ENCODE measurements at regions not wholly inside any gene's neighbourhood (a gene's known extent, or its start where the extent isn't known, plus 50 kb on each side); places are given as distances from the start of the nearest gene placed in this dataset.

GRCh38 chr22:22033803-22034468 is 51.3 kb upstream of the TOP3B start:
- WGBS, 2 donors, result 86 to 87% methylated on average over 5 of the region's 5 CpGs
- no peak for TF ChIP-seq CTCF (IDR thresholded peaks at IDR 0.05)
- TF ChIP-seq POLR2A (IDR thresholded peaks at IDR 0.05), result no peak
- intact Hi-C loops (cut with DNase I; ENCODE audit: low total_unique reads), result no loop called here
- no peak overlapping the region for H3K4me3 ChIP-seq (ENCODE audit: low read depth, poor library complexity, severe bottlenecking)
- no peak for DNase-seq (ENCODE audit: low spot score in 2 of 2)

DNA sequence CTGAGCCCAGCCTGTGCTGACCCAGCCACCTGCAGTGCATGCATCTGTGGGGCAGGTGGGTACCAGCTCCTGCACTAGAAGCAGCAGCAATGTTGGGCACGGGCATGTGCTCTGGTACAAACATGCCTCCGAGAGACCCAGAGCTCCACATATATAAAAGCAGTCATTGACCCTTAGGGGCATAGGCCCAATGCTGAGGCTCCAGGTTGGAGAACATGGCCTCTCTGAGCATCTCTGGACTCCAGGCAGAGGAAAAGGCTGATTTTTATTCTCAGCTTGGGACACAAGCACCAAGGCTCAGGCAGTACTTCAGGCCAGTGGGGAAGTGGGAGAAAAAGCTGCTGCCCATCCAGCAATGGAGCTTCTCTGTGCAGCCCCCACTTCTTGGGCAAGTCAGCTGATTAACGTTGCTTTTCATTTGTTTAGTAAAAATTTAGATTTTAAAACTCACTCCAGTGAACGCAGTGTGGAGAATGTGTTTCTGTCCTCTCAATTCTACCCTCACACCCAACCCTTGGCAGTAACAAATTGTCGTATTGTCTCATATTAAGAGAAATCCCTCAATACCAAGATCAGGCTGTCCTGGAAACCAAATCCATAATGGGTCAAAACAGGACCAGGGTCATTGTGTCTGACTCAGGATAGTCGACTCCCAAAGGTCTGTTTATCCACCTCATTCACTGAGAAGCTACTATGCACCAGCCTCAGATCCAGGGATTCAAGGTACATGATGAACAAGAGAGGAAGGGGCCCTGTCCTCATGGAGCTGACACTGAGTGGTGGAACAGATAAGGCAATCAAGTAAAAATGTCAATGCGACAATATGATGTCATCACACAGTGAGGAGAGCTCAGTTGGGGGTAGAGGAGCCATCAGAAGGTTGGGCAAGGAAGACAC is 50.6 kb upstream of the TOP3B start:
- no peak overlapping the region for H3K4me3 ChIP-seq (ENCODE audit: low read depth, poor library complexity, severe bottlenecking)
- intact Hi-C loops (cut with DNase I; ENCODE audit: low total_unique reads), result no loop called here
- WGBS, 2 donors, result 86 to 96% methylated on average over 7 of the region's 7 CpGs
- DNase-seq (ENCODE audit: low spot score in 2 of 2), result no peak
- TF ChIP-seq CTCF (IDR thresholded peaks at IDR 0.05) (no peak), POLR2A (IDR thresholded peaks at IDR 0.05) (no peak)

- intact Hi-C loops (cut with DNase I; ENCODE audit: low total_unique reads), result no loop called here
- TF ChIP-seq POLR2A (IDR thresholded peaks at IDR 0.05) (no peak), CTCF (IDR thresholded peaks at IDR 0.05) (no peak)
- DNase-seq (ENCODE audit: low spot score in 2 of 2), result no peak
- 72 to 80% methylated on average over 4 of the region's 4 CpGs for WGBS, 2 donors
- no peak overlapping the region for H3K4me3 ChIP-seq (ENCODE audit: low read depth, poor library complexity, severe bottlenecking)
These were observed 49.7 kb upstream of the TOP3B start for GRCh38 chr22:22032099-22032905.

Data from lower leg skin (tissue), 4 donors.